ENCODE measurements at regions not wholly inside any gene's neighbourhood (a gene's known extent, or its start where the extent isn't known, plus 50 kb on each side); places are given as distances from the start of the nearest gene placed in this dataset.

DNA sequence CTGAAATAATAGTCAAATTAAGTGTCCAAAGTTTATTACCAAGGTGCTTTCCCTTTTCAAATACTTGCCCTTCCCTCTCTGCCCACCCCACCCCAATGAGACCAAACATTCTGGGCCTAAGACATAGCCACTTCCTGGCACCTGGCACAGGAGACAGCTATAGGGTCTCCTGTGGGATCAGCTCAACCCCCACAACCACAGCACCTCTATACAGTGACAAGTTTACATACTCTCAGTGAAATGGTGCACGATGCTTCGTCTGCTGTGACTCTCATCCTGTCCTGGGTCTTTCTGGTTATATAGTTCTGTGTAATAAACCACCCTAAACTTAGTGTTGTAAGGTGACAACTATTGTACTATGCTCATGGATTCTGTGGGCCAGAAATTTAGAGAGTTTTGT, 466.2 kb downstream of the FBXO15 start:
- no peak for DNase-seq (ENCODE audit: low read depth in 2 of 2)
- H3K79me2 ChIP-seq (ENCODE audit: control insufficient read depth, insufficient read depth, low read length) = no peaks in the 10 kb centered on the region
- H3K4me2 ChIP-seq (ENCODE audit: extremely low read depth, insufficient read depth, low read length) = no peak overlapping the region
- TF ChIP-seq EZH2 (IDR thresholded peaks at IDR 0.05; ENCODE audit: low read length, missing control alignments) (no peak), CTCF (conservative IDR thresholded peaks at IDR 0.05 in 1 of 2, IDR thresholded peaks at IDR 0.05 in 1 of 2; ENCODE audit: low read depth in 1 of 2, low read length in 2 of 2) (no peak)
- H3K27ac ChIP-seq (ENCODE audit: insufficient read depth, low read length) = no peak overlapping the region
- H3K9me3 ChIP-seq (ENCODE audit: control insufficient read depth, insufficient read depth, low read depth, low read length) = no peaks in the 10 kb centered on the region
- H3K27me3 ChIP-seq (ENCODE audit: control insufficient read depth, insufficient read depth, low read length) = no peaks in the 10 kb centered on the region
- no peak overlapping the region for H3K9ac ChIP-seq (ENCODE audit: insufficient read depth, low read length)
- peaks cover 2% of the 10 kb centered on the region for H3K36me3 ChIP-seq (ENCODE audit: control insufficient read depth, insufficient read depth, low read length)
- H4K20me1 ChIP-seq (ENCODE audit: control insufficient read depth, extremely low read depth, insufficient read depth, low read length) = no peaks in the 10 kb centered on the region
- H3K4me3 ChIP-seq (replicated peaks in 1 of 4; ENCODE audit: control extremely low read depth in 1 of 4, insufficient read depth in 1 of 4, low read depth in 3 of 4, low read length in 4 of 4) = no peak overlapping the region
- no peak overlapping the region for H2AFZ ChIP-seq (ENCODE audit: low read length)
- H3K4me1 ChIP-seq (ENCODE audit: control insufficient read depth, extremely low read depth, insufficient read depth, low read length) = no peaks in the 10 kb centered on the region

- no peak for TF ChIP-seq EZH2 (IDR thresholded peaks at IDR 0.05; ENCODE audit: low read length, missing control alignments)
- no peak for TF ChIP-seq CTCF (conservative IDR thresholded peaks at IDR 0.05 in 1 of 2, IDR thresholded peaks at IDR 0.05 in 1 of 2; ENCODE audit: low read depth in 1 of 2, low read length in 2 of 2)
Measured at GRCh38 chr18:73679941-73680712, 467.5 kb downstream of the FBXO15 start.

DNA sequence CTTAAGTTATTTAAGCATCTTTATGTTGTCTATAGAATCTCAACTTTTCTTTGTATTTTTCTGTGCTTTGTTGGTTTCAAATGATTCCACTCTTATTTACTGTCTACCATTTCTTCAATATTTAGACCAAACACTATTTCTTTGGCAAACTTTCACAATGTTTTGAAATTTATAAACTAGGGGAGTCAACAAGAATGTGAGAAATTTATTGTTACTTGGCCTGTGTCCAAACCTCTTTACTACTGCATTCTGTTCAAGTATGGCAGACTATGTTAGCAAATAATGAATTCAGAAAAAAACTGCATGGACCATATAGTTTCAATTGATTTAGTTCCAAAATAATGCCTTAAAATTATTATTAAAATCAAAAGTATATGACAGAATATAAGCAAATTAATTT, 470.2 kb downstream of the FBXO15 start:
- DNase-seq (ENCODE audit: low read depth in 2 of 2) = no peak
- H3K4me1 ChIP-seq (ENCODE audit: control insufficient read depth, extremely low read depth, insufficient read depth, low read length) = no peaks in the 10 kb centered on the region
- peaks cover 2% of the 10 kb centered on the region for H3K36me3 ChIP-seq (ENCODE audit: control insufficient read depth, insufficient read depth, low read length)

More at GRCh38 chr18:73679941-73680712, 467.5 kb downstream of the FBXO15 start:
- peak in 1 of 2 donors; percentile 80 for DNase-seq (ENCODE audit: low read depth in 2 of 2)
- Histone ChIP-seq H3K4me2 (ENCODE audit: extremely low read depth, insufficient read depth, low read length) (no peak overlapping the region), H3K79me2 (ENCODE audit: control insufficient read depth, insufficient read depth, low read length) (no peaks in the 10 kb centered on the region), H3K27ac (ENCODE audit: insufficient read depth, low read length) (no peak overlapping the region), H3K36me3 (ENCODE audit: control insufficient read depth, insufficient read depth, low read length) (peaks cover 2% of the 10 kb centered on the region), H4K20me1 (ENCODE audit: control insufficient read depth, extremely low read depth, insufficient read depth, low read length) (no peaks in the 10 kb centered on the region), H3K4me1 (ENCODE audit: control insufficient read depth, extremely low read depth, insufficient read depth, low read length) (no peaks in the 10 kb centered on the region), H2AFZ (ENCODE audit: low read length) (no peak overlapping the region), H3K9ac (ENCODE audit: insufficient read depth, low read length) (no peak overlapping the region), H3K9me3 (ENCODE audit: control insufficient read depth, insufficient read depth, low read depth, low read length) (no peaks in the 10 kb centered on the region), H3K4me3 (replicated peaks in 1 of 4; ENCODE audit: control extremely low read depth in 1 of 4, insufficient read depth in 1 of 4, low read depth in 3 of 4, low read length in 4 of 4) (no peak overlapping the region), H3K27me3 (ENCODE audit: control insufficient read depth, insufficient read depth, low read length) (no peaks in the 10 kb centered on the region)

More for the DNA sequence above, 470.2 kb downstream of the FBXO15 start:
- Histone ChIP-seq H3K9ac (ENCODE audit: insufficient read depth, low read length) (no peak overlapping the region), H3K27ac (ENCODE audit: insufficient read depth, low read length) (no peak overlapping the region), H3K4me3 (replicated peaks in 1 of 4; ENCODE audit: control extremely low read depth in 1 of 4, insufficient read depth in 1 of 4, low read depth in 3 of 4, low read length in 4 of 4) (no peak overlapping the region), H4K20me1 (ENCODE audit: control insufficient read depth, extremely low read depth, insufficient read depth, low read length) (no peaks in the 10 kb centered on the region), H3K9me3 (ENCODE audit: control insufficient read depth, insufficient read depth, low read depth, low read length) (no peaks in the 10 kb centered on the region), H3K4me2 (ENCODE audit: extremely low read depth, insufficient read depth, low read length) (no peak overlapping the region), H2AFZ (ENCODE audit: low read length) (no peak overlapping the region), H3K79me2 (ENCODE audit: control insufficient read depth, insufficient read depth, low read length) (no peaks in the 10 kb centered on the region), H3K27me3 (ENCODE audit: control insufficient read depth, insufficient read depth, low read length) (no peaks in the 10 kb centered on the region)
- no peak for TF ChIP-seq EZH2 (IDR thresholded peaks at IDR 0.05; ENCODE audit: low read length, missing control alignments)
- TF ChIP-seq CTCF (conservative IDR thresholded peaks at IDR 0.05 in 1 of 2, IDR thresholded peaks at IDR 0.05 in 1 of 2; ENCODE audit: low read depth in 1 of 2, low read length in 2 of 2) = no peak

All from fibroblast of lung (primary cell).